Neural cell (in vitro differentiated cells): ENCODE measurements at regions not wholly inside any gene's neighbourhood (a gene's known extent, or its start where the extent isn't known, plus 50 kb on each side); places are given as distances from the start of the nearest gene placed in this dataset.

Source experiments
- H2AFZ ChIP-seq: fragments of 200-600, 300-800 bp; sonication (generic), shearing (Covaris generic); 2 replicates; pipeline ENCODE4 v1.6.0; 2014; ENCODE audit warnings: low read depth, mild to moderate bottlenecking, antibody characterized with exemption, low read length, moderate library complexity
- H3F3A ChIP-seq: fragments of 200-600 bp; shearing (Covaris generic); 2 replicates; pipeline ENCODE4 v1.6.1; 2016; ENCODE audit warnings: mild to moderate bottlenecking, moderate library complexity, mixed read lengths, antibody characterized with exemption, low read length; ENCODE audit not compliant: insufficient read depth, poor library complexity, severe bottlenecking
- H3K27ac ChIP-seq: fragments of 200-600, 300-800 bp; sonication (generic), shearing (Covaris generic); 2 replicates; pipeline ENCODE4 v1.5.1; 2014; ENCODE audit warnings: mild to moderate bottlenecking, low read length, moderate library complexity
- H3K27me3 ChIP-seq: fragments of 300-800, 200-600 bp; sonication (generic), shearing (Covaris generic); 2 replicates; pipeline ENCODE4 v1.6.0; 2014; ENCODE audit warnings: mild to moderate bottlenecking, low read depth, low read length, moderate library complexity; ENCODE audit not compliant: insufficient read depth
- H3K36me3 ChIP-seq: fragments of 300-800, 200-600 bp; sonication (generic), shearing (Covaris generic); 2 replicates; pipeline ENCODE4 v1.5.1; 2014; ENCODE audit warnings: mild to moderate bottlenecking, antibody characterized with exemption, low read length, moderate library complexity; ENCODE audit not compliant: insufficient read depth
- H3K4me2 ChIP-seq: fragments of 300-800, 200-600 bp; sonication (generic), shearing (Covaris generic); 2 replicates; pipeline ENCODE4 v1.6.0; 2014; ENCODE audit warnings: mild to moderate bottlenecking, low read length
- H3K4me3 ChIP-seq: fragments of 300-800, 200-600 bp; sonication (generic), shearing (Covaris generic); 2 replicates; pipeline ENCODE4 v1.5.1; 2014; ENCODE audit warnings: mild to moderate bottlenecking, low read length, moderate library complexity
- H3K79me2 ChIP-seq: fragments of 200-600 bp; shearing (Covaris generic); replicated peaks from 2 replicates; pipeline ENCODE4 v1.6.0; 2014; ENCODE audit warnings: mild to moderate bottlenecking, low read length, moderate library complexity; ENCODE audit not compliant: insufficient read depth
- H3K9ac ChIP-seq: fragments of 300-800, 200-600 bp; sonication (generic), shearing (Covaris generic); 2 replicates; pipeline ENCODE4 v1.6.1; 2016; ENCODE audit warnings: mild to moderate bottlenecking, low read length, mixed read lengths
- H3K9me2 ChIP-seq: fragments of 200-600 bp; shearing (Covaris generic); 2 replicates; pipeline ENCODE4 v1.6.1; 2016; ENCODE audit warnings: mild to moderate bottlenecking, low read length, mixed read lengths; ENCODE audit not compliant: insufficient read depth
- H3K9me3 ChIP-seq: fragments of 200-600, 300-800 bp; sonication (generic), shearing (Covaris generic); 2 replicates; pipeline ENCODE4 v1.6.1; 2016; ENCODE audit warnings: mild to moderate bottlenecking, mixed run types, low read length, moderate library complexity, mixed read lengths
- H4K20me1 ChIP-seq: fragments of 200-600 bp; shearing (Covaris generic); 2 replicates; pipeline ENCODE4 v1.6.1; 2016; ENCODE audit warnings: mild to moderate bottlenecking, mixed run types; ENCODE audit not compliant: insufficient read depth
- CTCF ChIP-seq: fragments of 450-650 bp; IDR thresholded peaks from 2 replicates; pipeline ENCODE4 v1.5.1; 2014; ENCODE audit warnings: antibody characterized with exemption, mild to moderate bottlenecking, moderate library complexity; ENCODE audit not compliant: poor library complexity, severe bottlenecking
- EP300 ChIP-seq: fragments of 450-650 bp; conservative IDR thresholded peaks from 2 replicates; pipeline ENCODE4 v1.6.1; 2014; ENCODE audit warnings: antibody characterized with exemption, mild to moderate bottlenecking, moderate library complexity; ENCODE audit not compliant: poor library complexity, severe bottlenecking
- EZH2 ChIP-seq: fragments of 200-600, 300-800 bp; shearing (Covaris generic), sonication (generic); IDR thresholded peaks from 2 replicates; pipeline ENCODE4 v1.6.1; 2014; ENCODE audit warnings: antibody characterized with exemption, low read length, borderline replicate concordance, mild to moderate bottlenecking; ENCODE audit not compliant: insufficient read depth, poor library complexity, severe bottlenecking
- MXI1 ChIP-seq: fragments of 450-650 bp; conservative IDR thresholded peaks from 2 replicates; pipeline ENCODE4 v1.6.1; 2014; ENCODE audit warnings: antibody characterized with exemption, mild to moderate bottlenecking; ENCODE audit not compliant: poor library complexity, severe bottlenecking
- POLR2AphosphoS5 ChIP-seq: IDR thresholded peaks from 2 replicates; pipeline ENCODE4 v1.6.1; 2012
- RAD21 ChIP-seq: fragments of 450-650 bp; conservative IDR thresholded peaks from 2 replicates; pipeline ENCODE4 v1.6.1; 2014; ENCODE audit warnings: antibody characterized with exemption, mild to moderate bottlenecking, moderate library complexity
- REST ChIP-seq: IDR thresholded peaks from 2 replicates; pipeline ENCODE4 v1.6.1; 2012; ENCODE audit warnings: borderline replicate concordance
- SMC3 ChIP-seq: fragments of 450-650 bp; conservative IDR thresholded peaks from 2 replicates; pipeline ENCODE4 v1.6.1; 2014; ENCODE audit warnings: antibody characterized with exemption, mild to moderate bottlenecking, moderate library complexity; ENCODE audit not compliant: poor library complexity
- TAF1 ChIP-seq: IDR thresholded peaks from 2 replicates; pipeline ENCODE4 v1.6.1; 2012; ENCODE audit warnings: low read depth

GRCh38 chr1:82534996-82535395 is 734.3 kb downstream of the ADGRL2 start:
- H4K20me1 ChIP-seq, result no peaks in the 10 kb centered on the region
- TF ChIP-seq CTCF, result no peak
- TF ChIP-seq POLR2AphosphoS5, result no peak
- no peak for TF ChIP-seq MXI1
- TF ChIP-seq EP300, result no peak
- no peak for TF ChIP-seq SMC3
- H3K27me3 ChIP-seq, result no peaks in the 10 kb centered on the region
- no peak overlapping the region for H3K9ac ChIP-seq
- no peaks in the 10 kb centered on the region for H3F3A ChIP-seq
- H3K4me3 ChIP-seq, result no peak overlapping the region
- no peaks in the 10 kb centered on the region for H3K36me3 ChIP-seq
- no peaks in the 10 kb centered on the region for H3K9me3 ChIP-seq
- no peaks in the 10 kb centered on the region for H3K9me2 ChIP-seq
- H3K27ac ChIP-seq, result no peak overlapping the region
- H3K79me2 ChIP-seq, result no peaks in the 10 kb centered on the region
- H3K4me2 ChIP-seq, result no peak overlapping the region
- no peak overlapping the region for H2AFZ ChIP-seq

GRCh38 chr1:82525378-82525777 is 724.6 kb downstream of the ADGRL2 start:
- H2AFZ ChIP-seq, result no peak overlapping the region
- no peaks in the 10 kb centered on the region for H3K9me2 ChIP-seq
- TF ChIP-seq TAF1, result no peak
- no peak for TF ChIP-seq EP300
- no peak for TF ChIP-seq POLR2AphosphoS5
- TF ChIP-seq MXI1, result no peak
- no peak for TF ChIP-seq RAD21
- no peak for TF ChIP-seq SMC3
- no peak for TF ChIP-seq CTCF
- TF ChIP-seq EZH2, result no peak
- TF ChIP-seq REST, result no peak
- no peaks in the 10 kb centered on the region for H3K79me2 ChIP-seq
- H3F3A ChIP-seq, result no peaks in the 10 kb centered on the region
- no peaks in the 10 kb centered on the region for H3K36me3 ChIP-seq
- no peaks in the 10 kb centered on the region for H4K20me1 ChIP-seq
- no peaks in the 10 kb centered on the region for H3K9me3 ChIP-seq
- no peak overlapping the region for H3K9ac ChIP-seq
- no peak overlapping the region for H3K4me3 ChIP-seq
- no peak overlapping the region for H3K27ac ChIP-seq
- H3K27me3 ChIP-seq, result no peaks in the 10 kb centered on the region
- no peak overlapping the region for H3K4me2 ChIP-seq
